NK-92 treated with Interleukin-12 subunit alpha and Interleukin-12 subunit beta, amount 100 ng/mL, for 24 hours (cell line): ENCODE measurements at regions not wholly inside any gene's neighbourhood (a gene's known extent, or its start where the extent isn't known, plus 50 kb on each side); places are given as distances from the start of the nearest gene placed in this dataset.
"Not testable (repeated sequence)": the region's sequence is repeated elsewhere in the genome, so short reads cannot be mapped to it uniquely, and the experiment has no call there.

Experiments used
- DNase-seq: peaks from one replicate; lab custom pipeline; 2025; lab: John Stamatoyannopoulos, UW

GRCh38 chr13:87877477-87877876 is 206.3 kb downstream of the SLITRK5 start:
- DNase-seq, result no peak

- DNase-seq, result no peak
Observed at GRCh38 chr13:87878706-87879105, 207.5 kb downstream of the SLITRK5 start.

- DNase-seq, result no peak
Observed at GRCh38 chr13:87884884-87885283, 213.7 kb downstream of the SLITRK5 start.

GRCh38 chr13:87887459-87888123 is 216.4 kb downstream of the SLITRK5 start:
- no peak for DNase-seq

GRCh38 chr13:87889254-87889653 is 218.1 kb downstream of the SLITRK5 start:
- no peak for DNase-seq

GRCh38 chr13:87893186-87893585 is 222.0 kb downstream of the SLITRK5 start:
- no peak for DNase-seq

GRCh38 chr13:87894059-87894458 is 222.9 kb downstream of the SLITRK5 start:
- DNase-seq, result no peak

GRCh38 chr13:87903553-87903952 is 232.4 kb downstream of the SLITRK5 start:
- DNase-seq, result no peak

- DNase-seq, result no peak
Observed at GRCh38 chr13:87906411-87906810, 235.2 kb downstream of the SLITRK5 start.

GRCh38 chr13:87907202-87907601 is 236.0 kb downstream of the SLITRK5 start:
- DNase-seq, result no peak

GRCh38 chr13:87919956-87920355 is 248.8 kb downstream of the SLITRK5 start:
- no peak for DNase-seq

- DNase-seq, result no peak
Observed at GRCh38 chr13:87923753-87924152, 252.6 kb downstream of the SLITRK5 start.

- DNase-seq, result no peak
Observed at GRCh38 chr13:87925006-87925405, 253.8 kb downstream of the SLITRK5 start.

- DNase-seq, result no peak
Observed at GRCh38 chr13:87940776-87941175, 269.6 kb downstream of the SLITRK5 start.

- no peak for DNase-seq
Observed at GRCh38 chr13:87941226-87941625, 270.1 kb downstream of the SLITRK5 start.

- no peak for DNase-seq
Observed at GRCh38 chr13:87942205-87942604, 271.0 kb downstream of the SLITRK5 start.

GRCh38 chr13:87944038-87944437 is 272.9 kb downstream of the SLITRK5 start:
- DNase-seq, result no peak

- DNase-seq, result no peak
Observed at GRCh38 chr13:87952377-87952776, 281.2 kb downstream of the SLITRK5 start.

- DNase-seq, result no peak
Observed at GRCh38 chr13:87953381-87953780, 282.2 kb downstream of the SLITRK5 start.

- no peak for DNase-seq
Observed at GRCh38 chr13:87954091-87954490, 282.9 kb downstream of the SLITRK5 start.

GRCh38 chr13:87961546-87961945 is 290.4 kb downstream of the SLITRK5 start:
- DNase-seq, result no peak

GRCh38 chr13:87972568-87972967 is 301.4 kb downstream of the SLITRK5 start:
- no peak for DNase-seq

- no peak for DNase-seq
Observed at GRCh38 chr13:87975035-87975434, 303.9 kb downstream of the SLITRK5 start.

- not testable (repeated sequence) for DNase-seq
Observed at GRCh38 chr13:87976650-87977049, 305.5 kb downstream of the SLITRK5 start.
